CD8-positive, alpha-beta memory T cell (primary cell): ENCODE measurements at regions not wholly inside any gene's neighbourhood (a gene's known extent, or its start where the extent isn't known, plus 50 kb on each side); places are given as distances from the start of the nearest gene placed in this dataset.

Source experiments
- CTCF ChIA-PET: fragments of 350-600 bp; sonication (Branson Sonifier 250); formaldehyde crosslinking; loops from one replicate; lab custom pipeline; 2021; ENCODE audit warnings: antibody characterized with exemption; lab: Charles Lee
- POLR2A ChIA-PET: fragments of 350-600 bp; sonication (Branson Sonifier 250); formaldehyde crosslinking; loops from one replicate; lab custom pipeline; 2021; ENCODE audit warnings: antibody characterized with exemption; lab: Charles Lee
- DNase-seq, 5 donors: peaks; one replicate each; pipeline versions ENCODE4 v3.0.0 to v3.0.0-alpha.2; 2020 to 2022; ENCODE audit warnings: mixed read lengths in 1 of 5
- H3K27ac ChIP-seq: one replicate; pipeline ENCODE4 v1.7.0; 2013; ENCODE audit warnings: low read depth, mild to moderate bottlenecking, low read length, moderate library complexity
- H3K27me3 ChIP-seq: 2 replicates; pipeline ENCODE4 v1.7.0; 2013; ENCODE audit warnings: low read length, mild to moderate bottlenecking; ENCODE audit not compliant: insufficient read depth, poor library complexity, severe bottlenecking
- H3K36me3 ChIP-seq: 2 replicates; pipeline ENCODE4 v1.7.0; 2013; ENCODE audit warnings: mild to moderate bottlenecking, low read length, moderate library complexity; ENCODE audit not compliant: insufficient read depth
- H3K4me1 ChIP-seq: 2 replicates; pipeline ENCODE4 v1.7.0; 2013; ENCODE audit warnings: mild to moderate bottlenecking, low read length, moderate library complexity; ENCODE audit not compliant: insufficient read depth
- H3K4me3 ChIP-seq: 2 replicates; pipeline ENCODE4 v1.7.0; 2013; ENCODE audit warnings: mild to moderate bottlenecking, low read length
- H3K9me3 ChIP-seq: 2 replicates; pipeline ENCODE4 v1.7.0; 2013; ENCODE audit warnings: mild to moderate bottlenecking, low read length
- H3K27ac Mint-ChIP-seq, 8 donors: one replicate each; pipeline ENCODE4 v1.8.0; 2020 to 2021; ENCODE audit warnings: mixed read lengths in 8 of 8, mild to moderate bottlenecking in 6 of 8, inconsistent platforms in 3 of 8, moderate library complexity in 3 of 8
- H3K27me3 Mint-ChIP-seq, 2 donors: one replicate each; pipeline ENCODE4 v1.8.0; 2020 to 2021; ENCODE audit warnings: mixed read lengths in 2 of 2, mild to moderate bottlenecking in 1 of 2, moderate library complexity in 1 of 2
- H3K36me3 Mint-ChIP-seq, 3 donors: one replicate each; pipeline ENCODE4 v1.8.0; 2020 to 2021; ENCODE audit warnings: mixed read lengths in 3 of 3, inconsistent platforms in 1 of 3, mild to moderate bottlenecking in 1 of 3
- H3K4me1 Mint-ChIP-seq, 3 donors: one replicate each; pipeline ENCODE4 v1.8.0; 2020 to 2021; ENCODE audit warnings: mixed read lengths in 3 of 3, inconsistent platforms in 1 of 3, mild to moderate bottlenecking in 1 of 3
- H3K4me3 Mint-ChIP-seq, 7 donors: one replicate each; pipeline ENCODE4 v1.8.0; 2020 to 2021; ENCODE audit warnings: mixed read lengths in 7 of 7, mild to moderate bottlenecking in 6 of 7, moderate library complexity in 4 of 7, inconsistent platforms in 2 of 7
- H3K9me3 Mint-ChIP-seq, 5 donors: one replicate each; pipeline ENCODE4 v1.8.0; 2020 to 2022; ENCODE audit warnings: mixed read lengths in 5 of 5, mild to moderate bottlenecking in 3 of 5, moderate library complexity in 2 of 5, inconsistent platforms in 1 of 5

- H3K27me3 ChIP-seq: no peaks in the 10 kb centered on the region
- ChIA-PET POLR2A (no interaction called here), CTCF (no interaction called here)
- Mint-ChIP-seq H3K9me3 (peaks cover 0 to 14% (median 7%) of the 10 kb centered on the region in 5 donors), H3K36me3 (no peaks in the 10 kb centered on the region), H3K4me3 (no peak overlapping the region), H3K4me1 (no peaks in the 10 kb centered on the region), H3K27ac (no peak overlapping the region), H3K27me3 (no peaks in the 10 kb centered on the region)
- H3K4me1 ChIP-seq: no peaks in the 10 kb centered on the region
- no peak for DNase-seq
- no peak overlapping the region for H3K27ac ChIP-seq
- no peak overlapping the region for H3K4me3 ChIP-seq
- no peaks in the 10 kb centered on the region for H3K36me3 ChIP-seq
- no peaks in the 10 kb centered on the region for H3K9me3 ChIP-seq
Measured at GRCh38 chr5:167453246-167454030, 838.0 kb upstream of the WWC1 start.

GRCh38 chr5:167458412-167458811 is 833.0 kb upstream of the WWC1 start:
- ChIA-PET POLR2A (no interaction called here), CTCF (interaction anchor here (0.7 kb wide), 1 partner anchor 35 kb away, joined by 3 read pairs; no protein-coding TSS in a partner anchor)
- Histone ChIP-seq H3K9me3 (no peaks in the 10 kb centered on the region), H3K27ac (no peak overlapping the region), H3K4me1 (no peaks in the 10 kb centered on the region), H3K27me3 (no peaks in the 10 kb centered on the region), H3K36me3 (no peaks in the 10 kb centered on the region), H3K4me3 (no peak overlapping the region)
- no peak for DNase-seq
- H3K27ac Mint-ChIP-seq: no peak overlapping the region
- peaks cover 5 to 16% (median 12%) of the 10 kb centered on the region in 5 donors for H3K9me3 Mint-ChIP-seq
- no peaks in the 10 kb centered on the region for H3K36me3 Mint-ChIP-seq
- no peak overlapping the region for H3K4me3 Mint-ChIP-seq
- no peaks in the 10 kb centered on the region for H3K27me3 Mint-ChIP-seq
- H3K4me1 Mint-ChIP-seq: no peaks in the 10 kb centered on the region

- H3K4me1 ChIP-seq: no peaks in the 10 kb centered on the region
- no peaks in the 10 kb centered on the region for H3K27me3 ChIP-seq
- Mint-ChIP-seq H3K4me3 (no peak overlapping the region), H3K36me3 (no peaks in the 10 kb centered on the region), H3K4me1 (no peaks in the 10 kb centered on the region), H3K9me3 (peaks cover 5 to 15% (median 11%) of the 10 kb centered on the region in 5 donors), H3K27ac (no peak overlapping the region), H3K27me3 (no peaks in the 10 kb centered on the region)
- CTCF ChIA-PET: no interaction called here
- POLR2A ChIA-PET: no interaction called here
- no peaks in the 10 kb centered on the region for H3K9me3 ChIP-seq
- no peaks in the 10 kb centered on the region for H3K36me3 ChIP-seq
- H3K4me3 ChIP-seq: no peak overlapping the region
- no peak for DNase-seq
- no peak overlapping the region for H3K27ac ChIP-seq
Measured at GRCh38 chr5:167460449-167461020, 830.9 kb upstream of the WWC1 start.

- Mint-ChIP-seq H3K4me3 (no peak overlapping the region), H3K27ac (no peak overlapping the region), H3K4me1 (no peaks in the 10 kb centered on the region), H3K27me3 (no peaks in the 10 kb centered on the region), H3K9me3 (peaks cover 5 to 19% (median 10%) of the 10 kb centered on the region in 5 donors), H3K36me3 (no peaks in the 10 kb centered on the region)
- H3K4me1 ChIP-seq: no peaks in the 10 kb centered on the region
- H3K9me3 ChIP-seq: no peaks in the 10 kb centered on the region
- H3K36me3 ChIP-seq: no peaks in the 10 kb centered on the region
- DNase-seq: no peak
- no peak overlapping the region for H3K27ac ChIP-seq
- H3K27me3 ChIP-seq: no peaks in the 10 kb centered on the region
- POLR2A ChIA-PET: no interaction called here
- no peak overlapping the region for H3K4me3 ChIP-seq
- CTCF ChIA-PET: no interaction called here
Measured at GRCh38 chr5:167463939-167464338, 827.5 kb upstream of the WWC1 start.

- H3K27ac Mint-ChIP-seq: no peak overlapping the region
- H3K27ac ChIP-seq: no peak overlapping the region
- no peaks in the 10 kb centered on the region for H3K4me1 ChIP-seq
- H3K9me3 ChIP-seq: no peaks in the 10 kb centered on the region
- no peaks in the 10 kb centered on the region for H3K36me3 ChIP-seq
- no peaks in the 10 kb centered on the region for H3K27me3 ChIP-seq
- no peak overlapping the region for H3K4me3 ChIP-seq
- H3K9me3 Mint-ChIP-seq: peaks cover 5 to 30% (median 10%) of the 10 kb centered on the region in 5 donors
- no peaks in the 10 kb centered on the region for H3K4me1 Mint-ChIP-seq
- DNase-seq: no peak
- no peaks in the 10 kb centered on the region for H3K36me3 Mint-ChIP-seq
- ChIA-PET CTCF (no interaction called here), POLR2A (no interaction called here)
- no peaks in the 10 kb centered on the region for H3K27me3 Mint-ChIP-seq
- H3K4me3 Mint-ChIP-seq: no peak overlapping the region
Measured at GRCh38 chr5:167466992-167467391, 824.5 kb upstream of the WWC1 start.

- POLR2A ChIA-PET: no interaction called here
- Mint-ChIP-seq H3K27me3 (no peaks in the 10 kb centered on the region), H3K27ac (no peak overlapping the region), H3K4me1 (no peaks in the 10 kb centered on the region), H3K4me3 (no peak overlapping the region), H3K36me3 (no peaks in the 10 kb centered on the region), H3K9me3 (peaks cover 0 to 20% (median 4%) of the 10 kb centered on the region in 5 donors)
- H3K27me3 ChIP-seq: no peaks in the 10 kb centered on the region
- H3K36me3 ChIP-seq: no peaks in the 10 kb centered on the region
- CTCF ChIA-PET: no interaction called here
- H3K9me3 ChIP-seq: no peaks in the 10 kb centered on the region
- H3K4me1 ChIP-seq: no peaks in the 10 kb centered on the region
- no peak overlapping the region for H3K27ac ChIP-seq
- DNase-seq: no peak
- H3K4me3 ChIP-seq: no peak overlapping the region
Measured at GRCh38 chr5:167472566-167473108, 818.8 kb upstream of the WWC1 start.

- no peak for DNase-seq
- no peak overlapping the region for H3K27ac Mint-ChIP-seq
- Histone ChIP-seq H3K27me3 (no peaks in the 10 kb centered on the region), H3K4me1 (no peaks in the 10 kb centered on the region), H3K27ac (no peak overlapping the region), H3K9me3 (no peaks in the 10 kb centered on the region), H3K36me3 (no peaks in the 10 kb centered on the region), H3K4me3 (no peak overlapping the region)
- H3K4me1 Mint-ChIP-seq: no peaks in the 10 kb centered on the region
- H3K4me3 Mint-ChIP-seq: no peak overlapping the region
- no peaks in the 10 kb centered on the region for H3K27me3 Mint-ChIP-seq
- CTCF ChIA-PET: no interaction called here
- POLR2A ChIA-PET: no interaction called here
- H3K36me3 Mint-ChIP-seq: no peaks in the 10 kb centered on the region
- H3K9me3 Mint-ChIP-seq: peaks cover 3 to 16% (median 4%) of the 10 kb centered on the region in 5 donors
Measured at GRCh38 chr5:167478188-167478587, 813.3 kb upstream of the WWC1 start.

- no peaks in the 10 kb centered on the region for H3K36me3 Mint-ChIP-seq
- H3K27ac Mint-ChIP-seq: no peak overlapping the region
- H3K36me3 ChIP-seq: no peaks in the 10 kb centered on the region
- no peaks in the 10 kb centered on the region for H3K9me3 ChIP-seq
- H3K4me1 ChIP-seq: no peaks in the 10 kb centered on the region
- H3K9me3 Mint-ChIP-seq: peaks cover 4 to 22% (median 7%) of the 10 kb centered on the region in 5 donors
- ChIA-PET POLR2A (no interaction called here), CTCF (no interaction called here)
- no peaks in the 10 kb centered on the region for H3K27me3 Mint-ChIP-seq
- DNase-seq: no peak
- no peak overlapping the region for H3K27ac ChIP-seq
- H3K4me3 ChIP-seq: no peak overlapping the region
- no peak overlapping the region for H3K4me3 Mint-ChIP-seq
- H3K27me3 ChIP-seq: no peaks in the 10 kb centered on the region
- H3K4me1 Mint-ChIP-seq: no peaks in the 10 kb centered on the region
Measured at GRCh38 chr5:167479779-167480178, 811.7 kb upstream of the WWC1 start.
